ENCODE measurements at regions not wholly inside any gene's neighbourhood (a gene's known extent, or its start where the extent isn't known, plus 50 kb on each side); places are given as distances from the start of the nearest gene placed in this dataset.
"Not testable (repeated sequence)": the region's sequence is repeated elsewhere in the genome, so short reads cannot be mapped to it uniquely, and the experiment has no call there.

DNA sequence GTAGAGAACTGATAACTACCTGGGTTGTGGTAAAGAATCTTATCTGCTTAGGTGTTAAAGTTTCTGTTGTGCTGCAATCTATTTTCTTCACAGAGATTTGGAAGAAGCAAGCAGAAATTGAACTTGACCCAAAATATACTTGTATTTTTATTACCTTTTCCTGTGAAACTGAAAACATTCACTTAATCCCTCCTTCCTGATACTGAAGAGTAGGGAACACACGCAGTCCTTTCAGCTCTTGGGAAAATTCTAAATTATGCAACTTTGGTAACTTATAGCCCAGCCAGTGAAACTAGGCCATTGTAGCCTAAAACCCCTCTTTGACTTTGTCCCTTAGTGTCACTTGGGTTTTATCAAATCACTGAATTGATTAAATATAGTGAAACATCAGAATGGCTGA lies 128.4 kb upstream of the MEIS1 start:
- DNase-seq = no peak

DNA sequence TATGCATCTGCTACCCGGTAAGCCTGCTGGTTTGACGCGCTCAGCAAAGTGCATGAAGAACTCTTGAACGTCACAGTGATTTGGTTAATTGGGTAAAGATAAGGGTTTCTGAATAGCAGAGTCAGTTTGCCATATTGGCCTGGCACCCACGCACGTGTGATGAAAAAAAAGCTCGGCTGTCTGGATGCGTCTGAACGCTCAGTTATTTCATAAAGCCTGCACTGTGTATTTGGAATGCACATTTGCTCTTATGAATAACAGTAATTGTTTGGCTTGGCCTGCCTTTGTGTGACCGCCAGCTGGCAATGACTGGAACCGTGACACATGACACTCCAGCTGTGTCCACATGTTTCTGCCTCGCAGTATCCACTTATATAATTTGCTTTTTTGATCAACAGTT lies 129.2 kb upstream of the MEIS1 start:
- DNase-seq = no peak

DNA sequence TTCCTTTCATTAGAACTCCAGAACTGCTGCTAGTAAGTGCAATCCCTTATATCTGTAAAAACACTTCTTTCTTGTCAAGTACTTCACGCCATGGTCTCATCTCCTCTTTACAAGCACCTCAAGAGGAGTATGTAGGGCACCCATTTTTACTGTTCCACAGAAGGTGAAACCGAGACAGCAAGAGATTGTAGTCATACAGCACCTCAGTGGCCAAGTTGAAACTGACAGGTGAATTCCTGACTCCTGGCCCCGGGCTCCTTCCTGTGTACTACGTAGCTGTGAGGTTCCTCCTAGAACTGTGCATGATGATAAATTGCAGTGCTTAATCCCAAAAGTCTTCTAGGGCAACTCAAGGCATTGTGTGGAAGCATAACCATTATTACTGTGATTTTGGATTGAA lies 131.5 kb upstream of the MEIS1 start:
- no peak for DNase-seq

DNA sequence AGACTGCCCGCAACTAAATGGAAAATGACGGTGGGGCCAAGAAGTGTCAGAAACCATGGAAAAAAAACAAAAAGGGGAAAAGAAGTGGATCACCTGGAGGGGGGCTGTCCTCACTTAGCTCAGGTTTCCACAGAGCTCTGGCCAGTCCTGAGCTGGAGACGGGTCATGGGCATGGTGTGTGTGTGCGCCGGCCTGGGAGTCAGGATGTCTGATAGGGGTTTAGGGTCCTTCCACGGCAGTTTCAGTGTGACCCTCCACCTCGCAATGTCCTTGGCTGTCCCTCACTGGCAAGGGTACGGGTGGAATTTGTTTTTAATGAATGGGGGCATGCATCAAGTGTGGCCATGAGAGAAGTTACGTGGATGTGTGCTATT lies 133.2 kb upstream of the MEIS1 start:
- no peak for DNase-seq

DNA sequence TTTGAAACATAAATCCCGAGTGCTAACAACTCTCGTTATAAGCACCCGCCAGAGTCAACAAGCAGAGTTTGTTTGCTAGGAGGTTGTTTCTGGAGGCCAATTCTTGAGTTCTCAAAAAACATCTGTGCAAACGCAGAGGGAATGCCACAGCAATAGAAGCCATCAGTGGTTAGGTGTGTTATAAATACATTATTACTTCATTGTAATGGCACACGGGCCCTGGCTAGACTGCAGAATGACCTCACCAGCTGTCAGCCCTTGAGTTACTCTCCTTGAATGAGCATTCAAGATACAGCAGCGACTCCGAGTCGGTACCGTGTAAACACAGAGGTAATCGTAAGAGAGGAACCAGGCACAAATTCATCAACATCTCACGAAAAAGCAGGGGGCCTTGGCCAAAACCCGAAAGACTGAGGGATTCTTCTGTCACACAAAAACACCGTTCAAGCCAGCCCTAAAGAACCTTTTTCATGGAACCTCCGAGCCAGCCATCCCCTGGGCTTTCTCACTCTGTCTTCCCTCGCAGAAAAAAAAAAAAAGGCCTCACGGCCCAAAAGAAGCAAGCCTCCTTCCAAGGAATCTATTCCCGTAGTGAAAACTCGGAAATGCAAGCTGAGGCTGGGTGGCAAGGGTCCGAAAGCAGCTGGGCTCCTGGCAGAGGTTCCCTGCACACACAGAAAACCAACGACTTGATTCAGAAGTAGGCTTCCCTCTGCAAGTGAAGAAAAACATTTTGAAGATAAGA lies 133.7 kb upstream of the MEIS1 start:
- DNase-seq = no peak

DNA sequence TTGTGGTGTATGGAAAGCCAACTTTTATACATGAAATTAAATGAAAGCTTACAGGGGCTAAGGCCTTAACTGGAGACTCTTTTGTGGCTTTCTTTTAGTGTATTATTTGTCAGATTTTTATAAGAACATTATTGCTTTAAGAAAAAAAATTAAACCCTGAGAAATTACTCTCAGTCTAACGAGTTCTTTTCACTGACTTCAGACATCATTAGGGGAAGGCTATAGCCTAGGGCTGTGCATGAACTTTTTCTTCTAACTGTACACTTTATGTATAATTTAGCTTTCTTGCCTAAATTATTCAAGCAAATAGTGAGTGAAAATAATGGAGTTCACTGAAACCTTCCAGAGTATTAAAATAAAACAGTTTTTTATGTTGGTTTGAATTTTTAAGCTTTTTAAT lies 151.1 kb upstream of the MEIS1 start:
- DNase-seq = no peak

DNA sequence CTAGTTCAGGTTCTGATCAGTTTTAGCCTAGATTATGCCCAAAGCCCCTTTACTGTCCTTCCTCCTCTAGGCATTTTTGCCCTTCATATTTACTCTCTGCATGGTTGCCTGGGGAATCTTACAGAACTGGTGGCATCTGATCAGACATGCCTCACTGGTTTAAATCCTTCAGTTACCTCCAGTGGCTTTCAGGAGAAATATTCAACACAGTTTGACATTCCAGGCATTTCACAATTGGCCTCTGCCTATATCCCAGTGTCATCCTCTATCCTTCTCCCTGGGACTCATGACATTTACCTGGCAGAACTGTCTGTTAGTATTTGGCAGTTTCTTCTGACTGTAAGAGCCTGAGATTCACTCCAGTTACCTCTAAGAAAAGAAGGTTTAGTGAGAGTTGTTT lies 152.9 kb upstream of the MEIS1 start:
- DNase-seq = no peak

DNA sequence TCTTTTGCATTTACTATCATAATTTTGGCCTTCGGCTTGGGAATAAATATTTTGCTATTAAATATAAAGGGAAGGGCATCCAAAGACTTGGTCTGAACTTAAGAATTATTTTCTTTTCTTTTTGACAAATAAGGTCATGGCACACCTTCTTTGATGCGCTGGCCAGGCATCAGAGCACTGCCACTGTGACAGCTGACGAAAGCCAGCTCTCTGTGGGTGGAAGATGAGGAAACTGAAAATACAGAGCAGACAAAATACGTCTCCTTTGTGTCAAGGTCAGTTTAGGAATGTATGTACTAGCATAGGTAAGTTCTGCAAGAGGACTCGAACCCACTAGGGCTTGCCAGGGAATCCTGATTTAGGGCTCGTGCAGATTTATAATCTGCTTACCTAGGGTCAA lies 155.9 kb upstream of the MEIS1 start:
- DNase-seq = no peak

DNA sequence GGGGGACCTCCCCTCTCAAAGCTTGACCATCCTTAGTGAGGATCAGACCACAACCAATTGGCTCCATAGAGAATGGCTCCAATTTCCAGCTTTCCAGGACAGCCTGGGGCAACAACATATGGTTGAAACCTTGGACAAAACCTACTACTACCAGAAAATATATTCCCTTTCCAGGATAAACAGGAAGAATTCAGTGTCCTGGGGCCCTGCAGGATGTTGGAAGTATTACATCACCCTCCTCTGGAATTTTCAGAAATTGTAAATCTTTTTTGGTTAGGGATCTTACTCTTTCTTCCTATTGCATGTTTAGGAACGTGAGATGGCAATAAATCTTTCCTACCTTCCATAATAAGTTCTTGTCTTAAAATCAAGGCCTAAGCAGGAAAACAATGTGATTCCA lies 158.9 kb upstream of the MEIS1 start:
- no peak for DNase-seq

DNA sequence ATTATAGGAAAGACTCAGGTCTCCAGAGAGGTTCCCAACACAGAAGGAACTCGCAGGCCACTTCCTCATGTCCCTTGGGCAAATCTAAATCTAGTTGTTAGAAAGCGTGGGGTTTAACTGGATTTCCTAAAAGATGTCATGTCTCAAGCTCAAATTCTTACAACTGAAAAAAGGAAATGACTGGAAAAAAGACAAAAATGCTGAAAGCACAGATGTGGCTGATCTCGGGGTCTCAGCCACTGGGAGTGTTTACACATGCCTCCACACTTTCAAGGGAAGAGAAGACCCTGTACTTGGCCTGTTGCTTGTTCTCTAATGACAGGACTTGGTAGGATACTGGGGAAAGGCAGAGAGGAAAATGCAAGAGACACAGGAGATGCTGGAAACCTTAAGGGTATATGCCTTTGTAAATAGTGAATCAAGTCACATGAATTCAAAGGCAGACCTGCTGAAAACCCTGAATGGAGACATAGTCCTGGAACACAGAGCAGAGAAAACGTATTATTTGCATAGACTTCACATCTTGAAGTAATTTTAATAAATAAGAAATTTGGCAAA lies 160.9 kb upstream of the MEIS1 start:
- no peak for DNase-seq

DNA sequence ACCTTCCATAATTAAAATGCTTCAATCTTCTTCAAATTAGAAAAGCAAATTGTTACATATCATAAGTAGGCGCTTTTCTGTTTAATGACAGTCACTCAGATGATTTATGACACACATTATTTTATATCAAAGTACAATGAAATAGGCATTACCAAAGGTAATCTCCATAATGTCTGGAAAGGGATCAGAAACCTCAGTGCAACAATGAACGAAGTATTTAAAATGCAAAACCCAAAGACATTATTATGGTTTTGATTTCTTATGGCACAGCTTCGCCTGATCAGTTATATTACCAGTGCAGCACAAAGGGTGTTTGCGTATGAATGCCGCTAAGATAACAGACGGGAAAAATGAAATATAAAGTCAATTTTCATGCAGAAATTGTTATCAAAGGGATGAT lies 162.2 kb upstream of the MEIS1 start:
- no peak for DNase-seq

DNA sequence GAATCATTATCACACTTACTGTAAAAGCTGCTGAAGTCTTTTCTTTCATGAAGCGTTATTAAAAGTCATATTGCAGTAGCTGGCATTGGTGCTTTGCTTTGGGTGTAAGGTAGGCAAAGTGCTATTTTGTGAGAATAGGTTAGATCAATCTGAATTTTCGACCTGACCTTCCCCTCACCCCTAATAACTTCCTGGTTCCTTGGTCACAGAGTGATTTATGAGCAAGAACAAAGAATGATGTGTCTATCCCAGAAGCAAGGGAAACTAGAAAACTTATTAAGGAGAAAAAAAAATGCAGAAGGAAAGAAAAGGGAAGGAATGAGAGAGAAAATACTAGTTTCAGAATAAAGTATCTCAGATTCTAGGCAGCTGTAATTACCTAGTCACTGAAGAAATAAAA lies 163.1 kb upstream of the MEIS1 start:
- no peak for DNase-seq

DNA sequence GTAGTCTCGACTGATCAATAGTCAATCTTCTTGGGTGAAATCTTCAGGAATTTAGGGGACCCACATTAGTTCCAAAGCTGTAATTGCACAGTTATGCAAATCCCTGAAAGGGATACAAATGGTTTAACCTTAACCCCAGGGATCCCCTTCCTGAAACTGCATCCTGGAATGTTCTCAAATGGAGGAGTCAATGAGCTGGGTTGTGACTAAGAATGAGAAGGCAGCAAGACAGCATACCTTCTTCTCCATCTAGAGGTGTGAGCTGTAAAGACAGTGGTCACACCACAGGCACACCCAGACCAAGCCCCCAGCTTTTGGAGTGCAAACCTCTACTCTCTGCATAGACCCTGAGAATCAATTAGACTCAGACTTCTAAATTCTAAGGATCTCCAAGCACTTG lies 164.7 kb upstream of the MEIS1 start:
- no peak for DNase-seq

DNA sequence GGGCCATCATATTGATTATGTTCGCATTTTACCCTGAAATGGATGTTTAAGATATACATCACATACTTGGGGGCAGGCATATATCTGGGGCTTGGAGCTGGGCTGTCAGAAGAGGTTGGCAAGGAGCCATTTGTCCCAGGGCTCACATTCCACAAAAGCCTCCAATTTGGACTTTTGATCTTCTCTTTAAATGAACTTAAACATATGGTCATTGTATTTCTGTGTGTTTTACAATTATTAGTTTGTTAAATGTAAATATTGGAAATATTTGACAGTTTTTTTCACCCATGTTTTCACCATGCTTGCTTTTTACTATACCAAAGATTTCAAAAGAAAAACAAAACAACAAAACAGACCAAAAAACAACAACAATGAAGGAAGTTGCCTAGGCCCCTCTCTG lies 165.8 kb upstream of the MEIS1 start:
- no peak for DNase-seq

DNA sequence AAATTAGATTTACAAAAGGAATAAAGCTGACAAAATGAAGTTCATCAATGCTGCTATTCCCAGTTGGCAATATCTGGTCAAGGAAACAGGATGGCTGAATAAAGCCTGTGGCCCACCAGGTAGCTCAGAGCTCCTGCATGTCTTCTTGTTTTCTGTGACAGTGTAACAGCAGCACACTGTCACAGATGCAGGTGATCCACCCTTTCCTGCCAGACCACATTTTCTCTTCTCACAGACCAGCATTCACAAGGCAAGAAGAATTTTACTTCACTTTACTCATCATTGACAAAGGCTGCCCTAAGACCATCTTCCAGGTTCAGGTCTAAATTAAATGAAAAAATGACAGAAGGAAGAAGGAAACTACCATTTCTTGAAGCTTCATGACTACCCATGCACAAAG lies 166.2 kb upstream of the MEIS1 start:
- DNase-seq = no peak

DNA sequence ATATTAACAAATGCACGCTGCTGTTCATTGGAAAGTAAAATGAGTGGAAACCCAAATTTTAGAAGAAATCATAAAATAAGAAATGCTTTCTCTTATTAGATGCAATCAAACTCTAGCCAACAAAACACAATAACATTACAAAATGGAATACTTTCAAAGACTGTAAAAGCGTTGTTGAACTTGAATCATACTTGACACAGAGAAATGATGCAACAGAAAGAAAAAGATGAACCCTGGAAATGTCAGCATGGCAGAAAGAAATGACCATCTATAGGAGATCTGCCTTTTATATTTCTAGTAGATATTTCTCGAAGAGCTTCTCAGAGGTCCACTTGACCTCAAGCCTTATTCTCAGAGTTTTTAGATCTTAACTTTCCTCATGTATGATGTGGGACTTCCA lies 170.6 kb upstream of the MEIS1 start:
- no peak for DNase-seq

DNA sequence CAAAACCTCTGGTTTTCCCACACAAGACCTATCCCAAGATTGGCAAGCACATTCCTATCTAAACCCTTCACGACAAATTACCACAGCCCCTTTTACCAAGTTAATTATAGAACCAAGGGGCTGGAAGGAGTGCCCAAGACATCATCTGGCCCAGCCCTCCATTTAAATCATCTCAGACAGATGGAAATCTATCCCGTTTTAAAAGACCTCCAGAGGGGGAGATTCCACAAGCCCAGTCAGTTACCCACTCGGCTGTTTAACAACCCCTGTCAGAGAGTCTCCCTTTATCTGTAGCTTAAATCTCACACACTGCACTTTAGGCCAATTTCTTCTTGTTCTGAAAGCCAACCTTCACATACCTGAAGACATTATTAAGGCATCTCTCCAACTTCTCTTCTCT lies 179.1 kb upstream of the MEIS1 start:
- no peak for DNase-seq

DNA sequence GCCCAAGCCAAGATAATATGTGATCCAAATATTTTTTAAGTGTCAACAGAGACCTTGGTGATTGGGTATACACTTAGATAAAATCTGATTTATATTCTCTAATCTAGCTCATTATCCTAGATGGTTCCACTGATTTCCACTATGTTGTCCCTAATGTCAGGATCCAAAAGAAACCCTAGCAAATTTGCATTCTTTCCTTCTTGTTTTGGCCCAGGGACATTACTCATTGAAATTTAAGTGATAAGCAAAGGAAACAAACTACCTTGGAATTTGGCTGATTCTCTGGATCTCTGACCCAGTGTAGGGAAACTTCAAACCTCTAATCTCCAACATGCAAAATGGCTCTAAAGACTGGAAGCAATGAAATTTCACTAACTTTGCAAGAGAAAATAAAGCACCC lies 179.8 kb upstream of the MEIS1 start:
- DNase-seq = no peak

DNA sequence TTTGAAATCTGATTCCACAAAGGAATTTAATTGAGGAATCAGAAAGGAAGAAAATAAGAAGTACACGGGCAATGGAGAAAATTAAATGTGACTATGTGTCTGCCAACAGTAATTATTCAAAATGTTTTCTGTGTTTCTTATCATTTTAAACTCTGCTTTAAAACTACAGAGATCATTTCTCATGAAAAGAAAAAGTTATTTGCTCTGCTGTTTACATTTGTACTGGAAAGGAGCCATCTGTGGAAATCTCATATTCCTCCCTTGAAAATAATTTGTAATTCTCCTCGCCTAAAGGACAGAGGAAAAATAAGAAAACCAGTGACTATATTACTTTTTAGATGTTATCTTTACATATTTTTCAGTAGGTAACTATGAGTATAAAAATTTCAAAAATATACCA lies 181.9 kb upstream of the MEIS1 start:
- DNase-seq = no peak

DNA sequence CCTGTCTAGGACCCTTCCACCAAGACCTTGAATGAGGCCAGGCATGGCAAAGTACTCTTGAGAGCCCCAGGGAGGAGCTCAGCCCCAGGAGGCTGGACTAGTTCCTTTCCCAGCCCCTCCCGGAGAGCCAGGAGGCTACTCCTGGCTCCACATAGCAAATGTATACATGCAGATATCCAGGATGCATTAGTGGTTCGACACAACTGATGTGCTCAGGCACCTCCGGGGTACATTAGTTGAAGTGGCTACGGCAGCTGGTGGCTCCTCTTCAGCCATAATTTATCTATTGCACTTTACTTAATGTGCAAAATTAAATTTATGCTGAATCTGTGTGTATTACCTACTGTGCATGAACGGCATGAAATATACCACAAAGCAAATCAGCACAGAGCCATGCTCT lies 182.8 kb upstream of the MEIS1 start:
- DNase-seq = no peak

DNA sequence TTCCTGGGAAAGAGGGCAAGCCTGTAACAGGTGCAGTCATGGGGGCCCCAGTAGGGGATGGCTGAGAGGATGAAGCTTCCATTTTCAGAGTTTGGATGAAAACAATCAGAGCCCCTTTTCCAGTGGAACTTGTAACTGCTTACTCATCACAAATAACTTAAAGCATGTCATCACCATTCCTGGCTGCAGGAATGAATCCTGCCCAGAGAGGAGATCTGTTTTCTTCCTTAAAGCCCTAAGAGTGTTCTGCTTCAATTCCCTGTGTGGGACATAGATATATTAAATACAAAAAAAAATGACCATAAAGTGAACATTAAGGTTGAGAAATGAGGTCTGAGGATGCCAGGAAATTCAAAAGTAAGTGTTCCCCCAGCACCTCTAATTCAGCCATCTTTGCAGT lies 183.4 kb upstream of the MEIS1 start:
- no peak for DNase-seq

DNA sequence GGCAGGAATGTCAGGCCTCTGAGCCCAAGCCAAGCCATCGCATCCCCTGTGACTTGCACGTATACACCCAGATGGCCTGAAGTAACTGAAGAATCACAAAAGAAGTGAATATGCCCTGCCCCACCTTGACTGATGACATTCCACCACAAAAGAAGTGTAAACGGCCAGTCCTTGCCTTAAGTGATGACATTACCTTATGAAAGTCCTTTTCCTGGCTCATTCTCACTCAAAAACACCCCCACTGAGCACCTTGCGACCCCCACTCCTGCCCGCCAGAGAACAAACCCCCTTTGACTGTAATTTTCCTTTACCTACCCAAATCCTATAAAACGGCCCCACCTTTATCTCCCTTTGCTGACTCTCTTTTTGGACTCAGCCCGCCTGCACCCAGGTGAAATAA lies 185.8 kb upstream of the MEIS1 start:
- not testable (repeated sequence) for DNase-seq

DNA sequence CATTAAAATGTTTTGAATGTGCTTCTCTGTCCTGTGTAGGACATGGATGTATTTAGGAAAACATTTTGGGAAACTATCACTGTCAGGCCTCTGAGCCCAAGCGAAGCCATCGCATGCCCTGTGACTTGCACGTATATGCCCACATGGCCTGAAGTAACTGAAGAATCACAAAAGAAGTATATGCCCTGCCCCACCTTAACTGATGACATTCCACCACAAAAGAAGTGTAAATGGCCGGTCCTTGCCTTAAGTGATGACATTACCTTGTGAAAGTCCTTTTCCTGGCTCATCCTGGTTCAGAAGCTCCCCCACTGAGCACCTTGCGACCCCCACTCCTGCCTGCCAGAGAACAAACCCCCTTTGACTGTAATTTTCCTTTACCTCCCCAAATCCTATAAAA lies 191.1 kb upstream of the MEIS1 start:
- not testable (repeated sequence) for DNase-seq

DNA sequence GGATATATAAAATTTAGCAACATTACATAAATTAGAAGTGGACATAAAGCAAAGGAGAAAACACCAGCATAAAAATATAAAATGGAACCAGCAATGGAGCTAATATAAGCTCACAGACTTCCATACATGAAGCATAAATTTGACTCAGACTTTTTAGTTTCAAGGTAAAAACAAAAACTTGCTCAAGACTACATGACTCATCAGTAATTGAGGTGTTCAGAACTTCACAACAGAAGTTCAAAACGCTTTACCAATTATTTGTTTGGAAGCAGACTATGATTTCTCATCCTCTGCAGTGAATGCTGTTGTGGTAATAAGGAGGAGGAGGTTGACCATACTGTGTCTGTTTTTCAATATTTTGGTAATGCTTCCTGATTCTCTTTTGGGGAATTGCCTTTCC lies 192.0 kb upstream of the MEIS1 start:
- DNase-seq = not testable (repeated sequence)

DNA sequence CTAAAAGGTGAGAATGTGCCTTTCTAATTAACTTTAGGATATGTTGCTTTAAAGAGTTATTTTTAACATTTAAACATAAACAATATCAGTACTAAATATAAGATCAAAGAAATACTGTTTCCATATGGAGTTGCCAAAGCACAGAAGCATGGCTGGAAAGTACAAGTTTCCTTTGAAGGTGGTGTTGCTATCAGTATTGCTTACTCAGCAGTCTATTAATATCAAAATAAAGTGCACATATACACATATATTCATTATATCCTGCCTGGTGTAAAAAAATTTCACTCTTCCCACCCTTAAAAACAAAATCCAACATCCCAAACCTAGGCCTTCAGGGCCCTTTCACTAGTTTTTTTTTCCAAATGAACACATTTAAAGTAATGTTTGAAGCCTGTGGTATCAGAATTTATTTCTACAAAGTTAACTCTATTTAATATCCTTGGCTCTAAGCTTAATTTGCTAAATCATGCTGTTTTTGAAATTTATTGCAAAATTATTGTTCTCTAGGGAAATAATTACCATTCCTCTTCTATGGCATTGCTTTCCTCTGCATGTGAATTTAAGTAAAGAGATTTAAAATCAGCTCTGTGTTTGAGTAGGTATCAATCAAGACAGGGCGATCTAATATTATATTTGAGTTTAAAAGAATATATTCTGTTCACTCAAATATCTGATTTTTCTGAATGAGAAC lies 192.7 kb upstream of the MEIS1 start:
- DNase-seq = no peak
